Stimulated activated naive CD8-positive, alpha-beta T cell treated with anti-CD3 and anti-CD28 coated beads, Interleukin-15, Interleukin-2, amounts not matched to agents 100 ng/mL and 50 ng/mL, for 24 hours (primary cell): ENCODE measurements at regions not wholly inside any gene's neighbourhood (a gene's known extent, or its start where the extent isn't known, plus 50 kb on each side); places are given as distances from the start of the nearest gene placed in this dataset.
"Not testable (repeated sequence)": the region's sequence is repeated elsewhere in the genome, so short reads cannot be mapped to it uniquely, and the experiment has no call there.

ENCODE experiments used
- H3K27ac Mint-ChIP-seq: one replicate; pipeline ENCODE4 v1.8.0; 2021; ENCODE audit warnings: mild to moderate bottlenecking, mixed read lengths
- H3K27me3 Mint-ChIP-seq: one replicate; pipeline ENCODE4 v1.8.0; 2021; ENCODE audit warnings: mixed read lengths
- H3K36me3 Mint-ChIP-seq: one replicate; pipeline ENCODE4 v1.8.0; 2021; ENCODE audit warnings: low read depth, mixed read lengths
- H3K4me1 Mint-ChIP-seq: one replicate; pipeline ENCODE4 v1.8.0; 2021; ENCODE audit warnings: low read depth, mixed read lengths
- H3K4me3 Mint-ChIP-seq: one replicate; pipeline ENCODE4 v1.8.0; 2021; ENCODE audit warnings: mild to moderate bottlenecking, mixed read lengths
- H3K9me3 Mint-ChIP-seq: one replicate; pipeline ENCODE4 v1.8.0; 2021; ENCODE audit warnings: mixed read lengths

- Mint-ChIP-seq H3K36me3 (peaks cover 22% of the 10 kb centered on the region), H3K4me1 (peaks cover 72% of the 10 kb centered on the region), H3K27me3 (no peaks in the 10 kb centered on the region), H3K27ac (peak overlapping the region; percentile 100), H3K9me3 (peaks cover 3% of the 10 kb centered on the region), H3K4me3 (peak overlapping the region; percentile 92)
Measured at GRCh38 chr5:42989190-42989589, 50.9 kb downstream of the ANXA2R start.

DNA sequence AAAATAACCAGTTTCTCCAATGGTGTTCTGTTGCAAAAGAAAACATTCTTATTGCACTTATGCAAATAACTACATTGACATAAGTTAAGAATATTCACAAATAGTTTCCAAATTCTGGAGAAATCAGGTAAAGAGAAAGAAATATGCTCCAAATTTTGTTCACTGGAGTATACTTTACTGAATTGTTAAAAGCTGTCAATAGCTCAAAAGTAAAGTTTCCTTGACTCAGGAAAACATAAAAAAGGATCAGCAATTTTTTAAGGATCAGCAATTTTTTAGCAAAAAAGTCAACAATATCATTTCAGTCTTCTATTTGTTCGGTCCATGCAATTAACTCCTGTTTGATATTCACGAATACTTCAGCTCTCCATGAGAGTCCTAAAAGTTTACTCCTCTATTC lies 51.6 kb downstream of the ANXA2R start:
- Mint-ChIP-seq H3K9me3 (peaks cover 3% of the 10 kb centered on the region), H3K4me1 (peaks cover 70% of the 10 kb centered on the region), H3K4me3 (peak overlapping the region; percentile 92), H3K27me3 (no peaks in the 10 kb centered on the region), H3K27ac (peak overlapping the region; percentile 100), H3K36me3 (peaks cover 23% of the 10 kb centered on the region)

DNA sequence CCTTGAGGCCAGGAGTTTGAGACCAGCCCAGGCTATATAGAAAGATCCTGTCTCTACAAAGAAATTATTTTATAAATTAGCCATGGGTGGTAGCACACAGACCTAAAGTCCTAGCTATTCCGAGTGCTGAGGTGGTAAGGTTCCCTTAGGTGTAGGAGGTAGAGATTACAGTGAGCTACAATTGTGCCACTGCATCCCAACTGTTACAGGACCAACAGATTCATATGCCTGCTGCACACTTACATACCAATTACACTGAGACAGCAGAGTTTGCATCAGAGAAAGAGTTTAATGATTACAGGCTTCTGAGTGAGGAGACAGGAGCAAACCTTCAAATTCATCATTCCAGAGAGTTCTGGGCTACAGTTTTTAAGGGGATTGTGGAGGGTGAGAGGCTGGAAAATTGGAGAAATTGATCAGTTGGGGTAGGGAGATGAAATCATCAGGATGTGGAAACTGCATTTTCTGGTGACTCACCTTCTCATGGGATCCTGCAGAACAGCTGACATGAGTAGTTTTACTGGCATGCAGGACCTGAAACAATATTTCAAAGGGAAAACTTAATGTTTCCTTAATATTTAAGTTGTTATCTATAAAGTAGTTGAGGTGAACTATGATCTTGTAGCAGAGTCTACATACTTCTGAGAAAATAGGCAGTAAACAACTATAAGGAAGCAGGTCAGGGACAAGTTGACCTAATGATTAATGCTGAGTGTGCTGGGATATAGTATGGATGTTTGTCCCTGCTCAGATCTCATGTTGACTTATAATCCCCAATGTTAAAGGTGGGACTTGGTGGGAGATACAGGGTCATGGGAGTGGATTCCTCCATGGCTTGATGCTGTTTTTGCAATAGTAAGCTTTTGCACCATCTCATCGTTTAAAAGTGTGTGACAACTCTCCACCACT lies 54.7 kb downstream of the ANXA2R start:
- peaks cover 56% of the 10 kb centered on the region for H3K4me1 Mint-ChIP-seq
- peaks cover 25% of the 10 kb centered on the region for H3K36me3 Mint-ChIP-seq
- peak overlapping the region; percentile 12 for H3K27ac Mint-ChIP-seq
- peaks cover 3% of the 10 kb centered on the region for H3K9me3 Mint-ChIP-seq
- H3K4me3 Mint-ChIP-seq, result no peak overlapping the region
- H3K27me3 Mint-ChIP-seq, result no peaks in the 10 kb centered on the region

DNA sequence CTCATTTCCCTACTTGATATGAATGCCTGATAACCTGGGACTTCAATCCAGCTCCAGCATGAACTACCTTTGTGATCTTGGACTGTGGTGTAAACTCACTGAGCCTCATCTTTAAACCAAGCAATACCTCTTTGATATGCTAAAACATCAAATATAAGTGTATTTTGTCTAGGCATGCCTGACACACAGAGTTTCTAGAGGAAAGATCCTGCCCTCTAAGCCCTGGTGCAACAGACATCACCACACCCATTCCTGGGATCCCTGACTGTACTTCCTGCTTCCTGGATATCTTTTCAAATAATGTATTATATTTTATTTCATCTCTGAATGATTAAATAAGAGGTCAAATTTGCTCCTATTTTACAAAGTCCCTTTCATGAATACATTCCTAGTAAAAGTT lies 55.8 kb downstream of the ANXA2R start:
- Mint-ChIP-seq H3K27ac (no peak overlapping the region), H3K9me3 (peaks cover 3% of the 10 kb centered on the region), H3K4me1 (peaks cover 46% of the 10 kb centered on the region), H3K4me3 (no peak overlapping the region), H3K36me3 (peaks cover 24% of the 10 kb centered on the region), H3K27me3 (no peaks in the 10 kb centered on the region)

DNA sequence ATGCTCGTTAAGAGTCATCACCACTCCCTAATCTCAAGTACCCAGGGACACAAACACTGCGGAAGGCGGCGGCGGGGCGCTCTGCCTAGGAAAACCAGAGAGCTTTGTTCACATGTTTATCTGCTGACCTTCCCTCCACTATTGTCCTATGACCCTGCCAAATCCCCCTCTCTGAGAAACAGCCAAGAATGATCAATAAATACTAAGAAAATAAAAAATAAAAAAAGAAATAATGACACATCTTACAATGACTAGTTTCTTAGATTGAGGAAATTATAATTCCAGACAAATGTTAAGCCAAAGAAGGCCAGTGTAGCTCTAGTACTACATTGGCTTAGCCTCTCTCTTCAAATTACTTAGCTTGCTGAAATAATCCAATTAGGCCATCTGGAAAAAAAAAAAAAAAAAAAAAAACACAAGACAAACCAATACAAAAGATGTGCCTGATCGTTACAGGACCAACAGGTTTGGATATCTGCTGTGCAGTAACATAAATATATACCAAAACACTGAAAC lies 58.0 kb downstream of the ANXA2R start:
- H3K27me3 Mint-ChIP-seq, result no peaks in the 10 kb centered on the region

GRCh38 chr5:42981417-42982106 lies 58.6 kb downstream of the ANXA2R start:
- H3K27me3 Mint-ChIP-seq, H3K36me3 Mint-ChIP-seq, H3K4me3 Mint-ChIP-seq, H3K9me3 Mint-ChIP-seq, H3K27ac Mint-ChIP-seq: not testable (repeated sequence)
- H3K4me1 Mint-ChIP-seq, result peaks cover 19% of the 10 kb centered on the region

More for the DNA sequence above, 58.0 kb downstream of the ANXA2R start:
- Mint-ChIP-seq H3K27ac (no peak overlapping the region), H3K4me3 (no peak overlapping the region), H3K9me3 (no peaks in the 10 kb centered on the region), H3K4me1 (peaks cover 24% of the 10 kb centered on the region), H3K36me3 (peaks cover 10% of the 10 kb centered on the region)

DNA sequence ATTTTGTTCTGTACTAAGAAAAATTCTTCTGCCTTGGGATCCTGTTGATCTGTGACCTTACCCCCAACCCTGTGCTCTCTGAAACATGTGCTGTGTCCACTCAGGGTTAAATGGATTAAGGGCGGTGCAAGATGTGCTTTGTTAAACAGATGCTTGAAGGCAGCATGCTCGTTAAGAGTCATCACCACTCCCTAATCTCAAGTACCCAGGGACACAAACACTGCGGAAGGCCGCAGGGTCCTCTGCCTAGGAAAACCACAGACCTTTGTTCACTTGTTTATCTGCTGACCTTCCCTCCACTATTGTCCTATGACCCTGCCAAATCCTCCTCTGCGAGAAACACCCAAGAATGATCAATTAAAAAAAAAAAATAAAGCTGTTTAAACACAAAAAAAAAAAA lies 59.1 kb downstream of the ANXA2R start:
- H3K36me3 Mint-ChIP-seq, H3K9me3 Mint-ChIP-seq, H3K4me3 Mint-ChIP-seq, H3K27ac Mint-ChIP-seq, H3K27me3 Mint-ChIP-seq: not testable (repeated sequence)
- H3K4me1 Mint-ChIP-seq, result peaks cover 14% of the 10 kb centered on the region

GRCh38 chr5:42980391-42980790 lies 59.7 kb downstream of the ANXA2R start:
- not testable (repeated sequence) for H3K4me3 Mint-ChIP-seq, H3K9me3 Mint-ChIP-seq, H3K4me1 Mint-ChIP-seq, H3K27ac Mint-ChIP-seq, H3K36me3 Mint-ChIP-seq, H3K27me3 Mint-ChIP-seq

DNA sequence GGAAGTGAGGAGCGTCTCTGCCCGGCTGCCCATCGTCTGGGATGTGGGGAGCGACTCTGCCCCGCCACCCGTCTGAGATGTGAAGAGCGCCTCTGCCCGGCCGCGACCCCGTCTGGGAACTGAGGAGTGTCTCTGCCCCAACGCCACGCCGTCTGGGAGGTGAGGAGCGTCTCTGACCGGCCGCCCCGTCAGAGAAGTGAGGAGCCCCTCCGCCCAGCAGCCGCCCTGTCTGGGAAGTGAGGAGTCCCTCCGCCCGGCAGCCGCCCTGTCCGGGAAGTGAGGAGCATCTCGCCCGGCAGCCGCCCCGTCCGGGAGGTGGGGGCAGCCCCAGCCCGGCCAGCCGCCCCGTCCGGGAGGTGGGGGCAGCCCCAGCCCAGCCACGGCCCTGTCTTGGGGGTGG lies 60.9 kb downstream of the ANXA2R start:
- not testable (repeated sequence) for H3K9me3 Mint-ChIP-seq, H3K27ac Mint-ChIP-seq, H3K27me3 Mint-ChIP-seq, H3K4me1 Mint-ChIP-seq, H3K4me3 Mint-ChIP-seq, H3K36me3 Mint-ChIP-seq

GRCh38 chr5:42974536-42974935 lies 65.6 kb downstream of the ANXA2R start:
- no peak overlapping the region for H3K27ac Mint-ChIP-seq
- peaks cover 9% of the 10 kb centered on the region for H3K36me3 Mint-ChIP-seq

DNA sequence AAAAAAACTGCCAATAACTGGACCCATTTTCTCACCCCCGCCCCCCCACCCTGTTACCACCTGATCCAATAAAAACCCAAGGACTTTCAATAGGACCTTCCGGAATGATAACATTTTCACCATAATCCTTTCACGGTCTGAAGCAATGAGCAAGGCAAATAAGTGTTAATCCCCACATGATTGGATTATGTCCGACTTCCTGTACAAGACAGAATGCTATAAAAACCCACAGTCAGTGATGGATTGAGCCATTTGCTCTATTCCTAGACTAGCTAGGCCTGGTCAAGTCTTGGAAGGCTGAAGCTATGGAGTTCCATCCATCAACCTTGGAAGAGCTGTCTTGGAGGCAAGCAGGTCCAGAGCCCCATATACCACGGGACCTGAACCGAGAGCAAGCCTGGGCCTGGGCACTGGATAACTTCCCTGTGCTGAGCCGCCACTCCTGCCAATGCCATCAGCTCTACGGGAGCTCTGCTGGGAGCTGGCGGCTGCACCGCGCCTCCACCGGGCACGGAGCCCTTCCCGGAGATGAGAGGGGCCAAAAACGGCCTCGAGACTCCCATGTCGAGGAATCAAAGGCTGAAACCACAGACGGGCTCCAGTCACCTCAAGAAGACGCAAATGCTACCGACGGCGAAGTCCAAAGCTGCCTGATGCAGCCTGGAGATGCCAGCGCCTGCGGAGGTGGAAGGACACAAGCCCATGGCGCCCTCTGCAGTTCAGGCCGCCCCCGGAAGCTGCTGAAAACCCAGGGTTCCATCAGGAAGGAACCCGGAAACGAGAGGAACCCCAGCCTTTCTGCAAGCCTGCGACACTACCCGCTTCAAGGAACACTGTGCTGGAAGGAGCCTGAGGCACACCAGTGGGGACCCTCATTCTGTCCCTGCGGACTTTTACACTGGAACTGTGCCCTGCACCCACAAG lies 69.2 kb downstream of the ANXA2R start:
- Mint-ChIP-seq H3K9me3 (no peaks in the 10 kb centered on the region), H3K27ac (no peak overlapping the region), H3K27me3 (no peaks in the 10 kb centered on the region), H3K36me3 (peaks cover 5% of the 10 kb centered on the region), H3K4me3 (no peak overlapping the region), H3K4me1 (no peaks in the 10 kb centered on the region)

More at GRCh38 chr5:42974536-42974935, 65.6 kb downstream of the ANXA2R start:
- H3K4me1 Mint-ChIP-seq, result no peaks in the 10 kb centered on the region
- H3K9me3 Mint-ChIP-seq, result no peaks in the 10 kb centered on the region
- H3K4me3 Mint-ChIP-seq, result no peak overlapping the region
- no peaks in the 10 kb centered on the region for H3K27me3 Mint-ChIP-seq

DNA sequence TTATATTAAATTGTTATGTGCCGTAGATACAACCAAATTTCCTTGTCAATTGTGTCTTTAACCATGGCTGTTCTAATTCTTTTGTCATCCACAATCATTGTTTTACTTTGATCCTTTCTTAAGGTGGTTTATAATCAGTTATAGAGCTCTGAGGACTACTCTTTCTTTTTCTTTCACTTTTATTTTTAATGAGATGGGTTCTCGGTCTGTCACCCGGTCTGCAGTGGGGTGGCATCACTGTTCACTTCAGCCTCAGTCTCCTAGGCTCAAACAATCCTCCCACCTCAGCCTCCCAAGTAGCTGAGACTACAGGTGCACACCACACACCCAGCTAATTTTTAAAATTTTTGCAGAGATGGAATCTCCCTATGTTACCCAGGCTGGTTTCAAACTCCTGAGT lies 74.2 kb downstream of the ANXA2R start:
- H3K9me3 Mint-ChIP-seq, result no peaks in the 10 kb centered on the region
- H3K4me1 Mint-ChIP-seq, result peaks cover 12% of the 10 kb centered on the region
- H3K4me3 Mint-ChIP-seq, result peak overlapping the region; percentile 18
- no peaks in the 10 kb centered on the region for H3K27me3 Mint-ChIP-seq
- no peaks in the 10 kb centered on the region for H3K36me3 Mint-ChIP-seq
- H3K27ac Mint-ChIP-seq, result no peak overlapping the region

DNA sequence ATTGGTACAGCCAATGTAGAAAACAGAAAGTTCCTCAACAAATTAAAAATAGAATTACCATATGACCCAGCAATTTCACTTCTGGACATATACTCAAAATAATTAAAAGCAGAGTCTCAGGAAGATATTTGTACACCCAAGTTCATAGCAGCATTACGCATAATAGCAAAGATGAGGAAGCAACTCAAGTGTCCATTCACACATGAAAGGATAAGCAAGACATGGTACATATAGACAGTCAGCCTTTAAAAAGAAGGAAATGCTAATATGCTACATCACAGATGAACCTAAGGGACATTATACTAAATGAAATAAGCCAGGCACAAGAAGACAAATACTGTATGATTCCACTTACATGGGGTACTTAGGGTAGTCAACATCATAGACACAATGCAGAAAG lies 76.7 kb downstream of the ANXA2R start:
- Mint-ChIP-seq H3K9me3 (no peaks in the 10 kb centered on the region), H3K4me1 (peaks cover 15% of the 10 kb centered on the region), H3K36me3 (no peaks in the 10 kb centered on the region), H3K27ac (no peak overlapping the region), H3K27me3 (no peaks in the 10 kb centered on the region), H3K4me3 (no peak overlapping the region)

DNA sequence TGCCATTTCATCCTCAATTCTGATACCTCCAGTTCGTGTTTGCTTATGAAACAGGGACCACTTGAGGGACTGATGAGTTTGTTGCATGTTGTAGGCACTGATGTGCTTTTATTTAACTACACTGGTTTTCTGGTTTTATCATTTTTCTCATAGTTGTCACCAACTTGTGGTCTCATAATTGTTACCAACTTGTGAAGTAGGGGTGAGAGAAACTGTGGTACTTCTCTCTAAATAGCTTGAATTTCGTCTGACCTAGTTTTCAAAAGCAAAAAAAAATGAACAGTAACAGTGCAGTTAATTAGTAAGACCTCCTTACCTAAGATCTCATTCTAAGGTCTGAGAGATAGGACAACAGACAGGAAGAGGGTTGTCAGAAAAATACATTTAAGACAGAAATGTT lies 78.0 kb downstream of the ANXA2R start:
- H3K27ac Mint-ChIP-seq, result peak overlapping the region; percentile 0
- H3K27me3 Mint-ChIP-seq, result no peaks in the 10 kb centered on the region
- H3K4me3 Mint-ChIP-seq, result no peak overlapping the region
- no peaks in the 10 kb centered on the region for H3K36me3 Mint-ChIP-seq
- no peaks in the 10 kb centered on the region for H3K9me3 Mint-ChIP-seq
- H3K4me1 Mint-ChIP-seq, result peaks cover 15% of the 10 kb centered on the region
